Right atrium auricular region (tissue), 2 donors: ENCODE measurements at regions not wholly inside any gene's neighbourhood (a gene's known extent, or its start where the extent isn't known, plus 50 kb on each side); places are given as distances from the start of the nearest gene placed in this dataset.

Source experiments
- DNase-seq: peaks from one replicate; pipeline ENCODE4 v3.0.0-alpha.2; 2019; ENCODE audit warnings: low spot score
- H3K27ac ChIP-seq, 2 donors: fragments of 200-600 bp; sonication (generic); 1 replicate in 1 of 2; 2 replicates in 1 of 2; pipeline ENCODE4 v1.5.1; 2016 to 2019
- H3K27me3 ChIP-seq, 2 donors: fragments of 200-600 bp; sonication (generic); one replicate each; pipeline versions ENCODE4 v1.5.1 to v1.6.0; 2017 to 2019
- H3K36me3 ChIP-seq: fragments of 200-600 bp; sonication (generic); one replicate; pipeline ENCODE4 v1.5.1; 2016
- H3K4me1 ChIP-seq, 2 donors: fragments of 200-600 bp; sonication (generic); one replicate each; pipeline versions ENCODE4 v1.5.1 to v1.6.0; 2017 to 2019
- H3K4me3 ChIP-seq, 2 donors: fragments of 200-600 bp; sonication (generic); 1 replicate in 1 of 2; 2 replicates in 1 of 2; pipeline ENCODE4 v1.5.1; 2017 to 2019; ENCODE audit warnings: mild to moderate bottlenecking in 1 of 2, moderate library complexity in 1 of 2
- H3K9me3 ChIP-seq, 2 donors: fragments of 200-600 bp; sonication (generic); one replicate each; pipeline ENCODE4 v1.5.1; 2019
- CTCF ChIP-seq, 2 donors: fragments of 200-600 bp; sonication (generic); IDR thresholded peaks; one replicate each; pipeline ENCODE4 v1.5.1; 2019; ENCODE audit warnings: antibody characterized with exemption in 2 of 2

GRCh38 chr7:12864470-12865046 lies 177.1 kb downstream of the ARL4A start:
- Histone ChIP-seq H3K27ac (no peak overlapping the region), H3K9me3 (no peaks in the 10 kb centered on the region), H3K36me3 (no peaks in the 10 kb centered on the region), H3K27me3 (no peaks in the 10 kb centered on the region), H3K4me3 (no peak overlapping the region), H3K4me1 (no peaks in the 10 kb centered on the region)
- DNase-seq = no peak
- no peak for TF ChIP-seq CTCF (IDR thresholded peaks at IDR 0.05)

GRCh38 chr7:12865593-12865992 lies 178.2 kb downstream of the ARL4A start:
- no peaks in the 10 kb centered on the region for H3K27me3 ChIP-seq
- no peak for DNase-seq
- no peaks in the 10 kb centered on the region for H3K9me3 ChIP-seq
- H3K4me3 ChIP-seq = no peak overlapping the region
- no peak overlapping the region for H3K27ac ChIP-seq
- TF ChIP-seq CTCF (IDR thresholded peaks at IDR 0.05) = no peak
- no peaks in the 10 kb centered on the region for H3K4me1 ChIP-seq
- no peaks in the 10 kb centered on the region for H3K36me3 ChIP-seq

- Histone ChIP-seq H3K27ac (no peak overlapping the region), H3K4me3 (no peak overlapping the region), H3K27me3 (no peaks in the 10 kb centered on the region), H3K4me1 (no peaks in the 10 kb centered on the region), H3K9me3 (no peaks in the 10 kb centered on the region), H3K36me3 (no peaks in the 10 kb centered on the region)
- TF ChIP-seq CTCF (IDR thresholded peaks at IDR 0.05) = no peak
- no peak for DNase-seq
Observed at GRCh38 chr7:12866207-12866606, 178.8 kb downstream of the ARL4A start.

- no peaks in the 10 kb centered on the region for H3K4me1 ChIP-seq
- no peaks in the 10 kb centered on the region for H3K27me3 ChIP-seq
- H3K27ac ChIP-seq = no peak overlapping the region
- DNase-seq = no peak
- H3K4me3 ChIP-seq = no peak overlapping the region
- no peak for TF ChIP-seq CTCF (IDR thresholded peaks at IDR 0.05)
- no peaks in the 10 kb centered on the region for H3K9me3 ChIP-seq
- H3K36me3 ChIP-seq = no peaks in the 10 kb centered on the region
Observed at GRCh38 chr7:12868027-12868426, 180.6 kb downstream of the ARL4A start.

- TF ChIP-seq CTCF (IDR thresholded peaks at IDR 0.05) = no peak
- Histone ChIP-seq H3K4me3 (no peak overlapping the region), H3K27me3 (no peaks in the 10 kb centered on the region), H3K36me3 (no peaks in the 10 kb centered on the region), H3K9me3 (no peaks in the 10 kb centered on the region), H3K4me1 (no peaks in the 10 kb centered on the region), H3K27ac (no peak overlapping the region)
- no peak for DNase-seq
Observed at GRCh38 chr7:12870219-12870618, 182.8 kb downstream of the ARL4A start.

- Histone ChIP-seq H3K27me3 (no peaks in the 10 kb centered on the region), H3K36me3 (no peaks in the 10 kb centered on the region), H3K9me3 (no peaks in the 10 kb centered on the region), H3K4me3 (no peak overlapping the region), H3K4me1 (no peaks in the 10 kb centered on the region), H3K27ac (no peak overlapping the region)
- no peak for DNase-seq
- no peak for TF ChIP-seq CTCF (IDR thresholded peaks at IDR 0.05)
Observed at GRCh38 chr7:12872487-12872886, 185.1 kb downstream of the ARL4A start.
